HCT116 (cell line): ENCODE measurements at regions not wholly inside any gene's neighbourhood (a gene's known extent, or its start where the extent isn't known, plus 50 kb on each side); places are given as distances from the start of the nearest gene placed in this dataset.

Source experiments
- ATAC-seq: fragments of 200-7000 bp; cut with Tn5 transposase; 2 replicates; pipeline ENCODE4 v1.9.1; 2020; ENCODE audit warnings: mild to moderate bottlenecking, moderate library complexity
- BruUV-seq: library from RNA; stranded (reverse); fragments of 400-500 nt; replicated peaks from 2 replicates; lab custom pipeline; 2021; lab: Mats Ljungman, UMichigan
- CTCF ChIA-PET: fragments of 300-600 bp; sonication (Branson Sonifier 250); formaldehyde crosslinking; loops from one replicate; lab custom pipeline; 2021; ENCODE audit warnings: antibody characterized with exemption; lab: Charles Lee
- POLR2A ChIA-PET: fragments of 300-600, 350-600 bp; sonication (Branson Sonifier 250); formaldehyde crosslinking; loops from one replicate; lab custom pipeline; 2021; ENCODE audit warnings: antibody characterized with exemption; lab: Charles Lee
- RAD21 ChIA-PET, 2 experiments: fragments of 300-600 bp; sonication (Branson Sonifier 250); formaldehyde crosslinking; loops; one replicate each; lab custom pipeline; 2023; ENCODE audit warnings: low total read pairs in 2 of 2; ENCODE audit not compliant: uncharacterized antibody in 2 of 2, unreplicated experiment in 2 of 2, low non-redundant PET in 1 of 2; lab: Charles Lee
- DNase-seq: peaks from one replicate; pipeline ENCODE4 v3.0.0-alpha.2; 2010; ENCODE audit warnings: low read depth, low spot score
- H2AFZ ChIP-seq: fragments of 200-600 bp; shearing (Covaris generic), sonication (generic); 2 replicates; pipeline ENCODE4 v1.6.1; 2017; ENCODE audit warnings: low read depth, mixed run types, mixed read lengths, antibody characterized with exemption, low read length; ENCODE audit not compliant: poor library complexity, severe bottlenecking
- H3K27ac ChIP-seq: 2 replicates; pipeline ENCODE4 v1.5.1; 2012; ENCODE audit warnings: low read depth, low read length
- H3K27me3 ChIP-seq: fragments of 200-600 bp; sonication (generic); 2 replicates; pipeline ENCODE4 v1.6.1; 2016; ENCODE audit warnings: mixed run types, low read length, mixed read lengths; ENCODE audit not compliant: insufficient read depth
- H3K36me3 ChIP-seq, 2 experiments: fragments of 200-500 bp in 1 of 2; fragments of 200-600 bp in 1 of 2; sonication (Bioruptor generic) in 1 of 2; sonication (generic) in 1 of 2; 2 replicates each; pipeline versions ENCODE4 v1.5.1 to v1.6.1; 2014 to 2016; ENCODE audit warnings: low read length in 2 of 2, inconsistent platforms in 1 of 2, mixed read lengths in 1 of 2, mixed run types in 1 of 2; ENCODE audit not compliant: insufficient read depth in 2 of 2, control insufficient read depth in 1 of 2
- H3K4me1 ChIP-seq, 2 experiments: fragments of 200-600 bp in 1 of 2; sonication (generic) in 1 of 2; 2 replicates each; pipeline versions ENCODE4 v1.5.1 to v1.6.1; 2012 to 2017; ENCODE audit warnings: low read length in 2 of 2, inconsistent platforms in 1 of 2, mild to moderate bottlenecking in 1 of 2, mixed read lengths in 1 of 2, mixed run types in 1 of 2, moderate library complexity in 1 of 2; ENCODE audit not compliant: insufficient read depth in 2 of 2, control insufficient read depth in 1 of 2
- H3K4me2 ChIP-seq: fragments of 200-600 bp; sonication (generic); 2 replicates; pipeline ENCODE4 v1.6.1; 2017; ENCODE audit warnings: mixed run types, low read length, mixed read lengths
- H3K4me3 ChIP-seq, 2 experiments: fragments of 200-600 bp in 1 of 2; sonication (generic) in 1 of 2; replicated peaks in 1 of 2; 2 replicates each; pipeline ENCODE4 v1.5.1; 2011 to 2016; ENCODE audit warnings: low read length in 2 of 2, control low read depth in 1 of 2, low read depth in 1 of 2, mild to moderate bottlenecking in 1 of 2, mixed read lengths in 1 of 2, mixed run types in 1 of 2
- H3K79me2 ChIP-seq: fragments of 200-600 bp; sonication (generic); 2 replicates; pipeline ENCODE4 v1.6.1; 2017; ENCODE audit warnings: mild to moderate bottlenecking, mixed run types, low read length, moderate library complexity, mixed read lengths; ENCODE audit not compliant: insufficient read depth
- H3K9ac ChIP-seq: fragments of 200-600 bp; sonication (generic); 2 replicates; pipeline ENCODE4 v1.6.1; 2016; ENCODE audit warnings: low read length, mixed read lengths
- H3K9me2 ChIP-seq: fragments of 200-600 bp; sonication (generic), shearing (Covaris generic); 2 replicates; pipeline ENCODE4 v1.6.1; 2017; ENCODE audit warnings: mixed run types, mild to moderate bottlenecking, moderate library complexity; ENCODE audit not compliant: insufficient read depth
- H3K9me3 ChIP-seq, 2 experiments: fragments of 200-500 bp in 1 of 2; fragments of 200-600 bp in 1 of 2; sonication (Bioruptor generic) in 1 of 2; sonication (generic) in 1 of 2; 2 replicates each; pipeline ENCODE4 v1.6.1; 2014 to 2017; ENCODE audit warnings: low read length in 2 of 2, mixed read lengths in 2 of 2, inconsistent platforms in 1 of 2, low read depth in 1 of 2, mild to moderate bottlenecking in 1 of 2, mixed run types in 1 of 2, moderate library complexity in 1 of 2; ENCODE audit not compliant: control insufficient read depth in 1 of 2, insufficient read depth in 1 of 2
- H4K20me1 ChIP-seq: fragments of 200-600 bp; sonication (generic), shearing (Covaris generic); 2 replicates; pipeline ENCODE4 v1.6.1; 2017; ENCODE audit warnings: mixed run types, mild to moderate bottlenecking, moderate library complexity; ENCODE audit not compliant: insufficient read depth
- ATF3 ChIP-seq: IDR thresholded peaks from 2 replicates; pipeline ENCODE4 v1.6.1; 2012
- CBX3 ChIP-seq: IDR thresholded peaks from 2 replicates; pipeline ENCODE4 v1.6.1; 2012; ENCODE audit warnings: low read depth
- CEBPB ChIP-seq: IDR thresholded peaks from 2 replicates; pipeline ENCODE4 v1.6.1; 2012; ENCODE audit warnings: low read depth
- CTCF ChIP-seq, 3 experiments: fragments of 200-600 bp in 1 of 3; sonication (generic) in 1 of 3; IDR thresholded peaks in 2 of 3; conservative IDR thresholded peaks in 1 of 3; 2 replicates each; pipeline ENCODE4 v1.5.1; 2012 to 2017; ENCODE audit warnings: low read depth in 2 of 3, low read length in 2 of 3, antibody characterized with exemption in 1 of 3, borderline replicate concordance in 1 of 3, control low read depth in 1 of 3, mild to moderate bottlenecking in 1 of 3, mixed read lengths in 1 of 3, mixed run types in 1 of 3, moderate library complexity in 1 of 3; ENCODE audit not compliant: insufficient read depth in 1 of 3
- ELF1 ChIP-seq: IDR thresholded peaks from 2 replicates; pipeline ENCODE4 v1.6.1; 2012; ENCODE audit warnings: low read depth, borderline replicate concordance
- EZH2 ChIP-seq: fragments of 200-600 bp; sonication (generic); IDR thresholded peaks from 2 replicates; pipeline ENCODE4 v1.6.1; 2017; ENCODE audit warnings: antibody characterized with exemption, mixed run types
- EZH2phosphoT487 ChIP-seq: fragments of 200-600 bp; IDR thresholded peaks from 2 replicates; pipeline ENCODE4 v1.6.1; 2018; ENCODE audit warnings: antibody characterized with exemption, borderline replicate concordance
- FOSL1 ChIP-seq: IDR thresholded peaks from 2 replicates; pipeline ENCODE4 v1.6.1; 2012; ENCODE audit warnings: low read depth
- JUND ChIP-seq: IDR thresholded peaks from 2 replicates; pipeline ENCODE4 v1.6.1; 2012
- POLR2A ChIP-seq: IDR thresholded peaks from 2 replicates; pipeline ENCODE4 v1.7.0; 2011; ENCODE audit warnings: borderline replicate concordance; ENCODE audit not compliant: insufficient read depth, insufficient read length; ENCODE audit errors: extremely low read depth
- POLR2AphosphoS5 ChIP-seq: IDR thresholded peaks from 2 replicates; pipeline ENCODE4 v1.6.1; 2011; ENCODE audit warnings: mild to moderate bottlenecking, low read depth, low read length, moderate library complexity
- REST ChIP-seq: IDR thresholded peaks from 2 replicates; pipeline ENCODE4 v1.6.1; 2012; ENCODE audit warnings: low read depth
- SRF ChIP-seq: IDR thresholded peaks from 2 replicates; pipeline ENCODE4 v1.6.1; 2012; ENCODE audit warnings: low read depth
- TCF7L2 ChIP-seq: IDR thresholded peaks from 2 replicates; pipeline ENCODE4 v1.7.0; 2011; ENCODE audit warnings: borderline replicate concordance, inconsistent platforms; ENCODE audit not compliant: insufficient read depth, insufficient read length; ENCODE audit errors: extremely low read depth
- ZBTB33 ChIP-seq: IDR thresholded peaks from 2 replicates; pipeline ENCODE4 v1.6.1; 2011; ENCODE audit warnings: mild to moderate bottlenecking, low read length, moderate library complexity; ENCODE audit not compliant: insufficient replicate concordance; ENCODE audit errors: extremely low read depth
- ZNF274 ChIP-seq: fragments of 200-500 bp; sonication (Bioruptor generic); IDR thresholded peaks from 2 replicates; pipeline ENCODE4 v1.6.1; 2014; ENCODE audit warnings: mild to moderate bottlenecking, low read depth, low read length, inconsistent platforms
- intact Hi-C: fragments of 100-400 bp; cut with micrococcal nuclease; formaldehyde crosslinking; loops from 2 replicates; pipeline ENCODE4 v1.10.0; 2022

GRCh38 chr4:14180983-14181601 lies 553.6 kb upstream of the BOD1L1 start:
- no peak overlapping the region for H3K9ac ChIP-seq
- ATAC-seq, result no peak
- H4K20me1 ChIP-seq, result no peaks in the 10 kb centered on the region
- H3K9me2 ChIP-seq, result no peaks in the 10 kb centered on the region
- H3K27ac ChIP-seq, result no peak overlapping the region
- BruUV-seq, result no TSS peak
- no peak overlapping the region for H3K4me2 ChIP-seq
- no peaks in the 10 kb centered on the region for H3K4me1 ChIP-seq
- ChIA-PET POLR2A (no interaction called here), RAD21 (no interaction called here), CTCF (no interaction called here)
- intact Hi-C loops, result no loop called here
- no peak overlapping the region for H2AFZ ChIP-seq
- TF ChIP-seq POLR2A (no peak), SRF (no peak), CEBPB (no peak), ZNF274 (no peak), TCF7L2 (no peak), FOSL1 (no peak), EZH2phosphoT487 (no peak), ELF1 (no peak), EZH2 (no peak), REST (no peak), ATF3 (no peak), JUND (no peak), POLR2AphosphoS5 (no peak), ZBTB33 (no peak), CTCF (IDR thresholded peaks at IDR 0.05 in 2 of 3, conservative IDR thresholded peaks at IDR 0.05 in 1 of 3; ENCODE audit: borderline replicate concordance in 1 of 3, insufficient read depth in 1 of 3, low read depth in 2 of 3, low read length in 2 of 3) (no peak), CBX3 (no peak)
- no peaks in the 10 kb centered on the region for H3K79me2 ChIP-seq
- H3K36me3 ChIP-seq, result no peaks in the 10 kb centered on the region
- DNase-seq, result no peak
- no peaks in the 10 kb centered on the region for H3K27me3 ChIP-seq
- no peak overlapping the region for H3K4me3 ChIP-seq
- peaks cover 0 to 15% of the 10 kb centered on the region in 2 experiments; a peak in 2 of 4 replicates for H3K9me3 ChIP-seq
